Suprapubic skin (tissue), 4 donors: ENCODE measurements at regions not wholly inside any gene's neighbourhood (a gene's known extent, or its start where the extent isn't known, plus 50 kb on each side); places are given as distances from the start of the nearest gene placed in this dataset.

ENCODE experiments used
- DNase-seq, 2 donors: peaks; one replicate each; pipeline ENCODE4 v3.0.0-alpha.2; 2019; ENCODE audit warnings: low spot score in 2 of 2
- H3K27ac ChIP-seq: fragments of 200-600 bp; sonication (generic); one replicate; pipeline ENCODE4 v1.5.1; 2019
- H3K27me3 ChIP-seq: fragments of 200-600 bp; sonication (generic); one replicate; pipeline ENCODE4 v1.5.1; 2019
- H3K36me3 ChIP-seq: fragments of 200-600 bp; sonication (generic); one replicate; pipeline ENCODE4 v1.5.1; 2019
- H3K4me1 ChIP-seq: fragments of 200-600 bp; sonication (generic); one replicate; pipeline ENCODE4 v1.5.1; 2019
- H3K4me3 ChIP-seq: fragments of 200-600 bp; sonication (generic); one replicate; pipeline ENCODE4 v1.5.1; 2019; ENCODE audit warnings: mild to moderate bottlenecking
- H3K9me3 ChIP-seq: fragments of 200-600 bp; sonication (generic); one replicate; pipeline ENCODE4 v1.5.1; 2019
- EP300 ChIP-seq: sonication (generic); formaldehyde crosslinking; IDR thresholded peaks from one replicate; pipeline ENCODE4 v1.6.1; 2017; ENCODE audit warnings: antibody characterized with exemption
- POLR2A ChIP-seq, 2 donors: fragments of 450-650 bp; IDR thresholded peaks; one replicate each; pipeline ENCODE4 v1.6.1; 2017; ENCODE audit warnings: antibody characterized with exemption in 2 of 2, mild to moderate bottlenecking in 2 of 2, moderate library complexity in 2 of 2
- POLR2AphosphoS5 ChIP-seq, 3 donors: sonication (generic); formaldehyde crosslinking; IDR thresholded peaks; one replicate each; pipeline ENCODE4 v1.6.1; 2017; ENCODE audit warnings: antibody characterized with exemption in 3 of 3
- WGBS: methylation state at CpG from one replicate; pipeline ENCODE4 v1.1.5; 2018; 5-methylcytosine and 5-hydroxymethylcytosine counted together
- TF ChIP-seq, protein P1 (sequence below), 2 donors: fragments of 200-600 bp in 1 of 2; fragments of 450-650 bp in 1 of 2; sonication (generic) in 1 of 2; IDR thresholded peaks; one replicate each; pipeline ENCODE4 v1.5.1; 2016 to 2019; ENCODE audit warnings: antibody characterized with exemption in 2 of 2, mild to moderate bottlenecking in 1 of 2, moderate library complexity in 1 of 2

DNA sequence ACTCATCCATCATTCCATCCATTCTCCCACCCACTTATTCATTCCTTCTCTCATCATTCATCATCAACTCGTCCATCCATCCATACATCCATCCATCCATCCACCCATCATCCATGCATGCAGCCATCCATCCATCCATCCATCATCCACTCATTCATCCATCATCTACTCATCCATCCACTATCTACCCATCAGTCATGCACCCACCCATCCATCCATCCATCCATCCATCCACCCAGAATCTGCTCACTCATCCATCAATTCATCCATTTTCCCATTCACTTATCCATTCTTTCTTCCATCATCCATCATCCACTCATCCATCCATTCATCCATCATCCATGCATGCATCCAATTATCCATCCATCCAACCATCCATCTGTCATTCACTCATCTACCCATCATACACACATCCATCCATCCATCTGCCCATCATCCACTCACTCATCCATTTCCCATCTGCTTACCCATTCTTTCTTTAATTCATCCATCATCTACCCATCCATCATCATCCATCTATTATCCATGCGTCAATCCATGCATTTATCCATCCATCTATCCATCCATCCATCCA lies 107.1 kb upstream of the WSCD2 start:
- no peaks in the 10 kb centered on the region for H3K36me3 ChIP-seq
- no peak for TF ChIP-seq POLR2AphosphoS5 (IDR thresholded peaks at IDR 0.05)
- TF ChIP-seq, protein P1, sequence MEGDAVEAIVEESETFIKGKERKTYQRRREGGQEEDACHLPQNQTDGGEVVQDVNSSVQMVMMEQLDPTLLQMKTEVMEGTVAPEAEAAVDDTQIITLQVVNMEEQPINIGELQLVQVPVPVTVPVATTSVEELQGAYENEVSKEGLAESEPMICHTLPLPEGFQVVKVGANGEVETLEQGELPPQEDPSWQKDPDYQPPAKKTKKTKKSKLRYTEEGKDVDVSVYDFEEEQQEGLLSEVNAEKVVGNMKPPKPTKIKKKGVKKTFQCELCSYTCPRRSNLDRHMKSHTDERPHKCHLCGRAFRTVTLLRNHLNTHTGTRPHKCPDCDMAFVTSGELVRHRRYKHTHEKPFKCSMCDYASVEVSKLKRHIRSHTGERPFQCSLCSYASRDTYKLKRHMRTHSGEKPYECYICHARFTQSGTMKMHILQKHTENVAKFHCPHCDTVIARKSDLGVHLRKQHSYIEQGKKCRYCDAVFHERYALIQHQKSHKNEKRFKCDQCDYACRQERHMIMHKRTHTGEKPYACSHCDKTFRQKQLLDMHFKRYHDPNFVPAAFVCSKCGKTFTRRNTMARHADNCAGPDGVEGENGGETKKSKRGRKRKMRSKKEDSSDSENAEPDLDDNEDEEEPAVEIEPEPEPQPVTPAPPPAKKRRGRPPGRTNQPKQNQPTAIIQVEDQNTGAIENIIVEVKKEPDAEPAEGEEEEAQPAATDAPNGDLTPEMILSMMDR (IDR thresholded peaks at IDR 0.05): no peak
- TF ChIP-seq POLR2A (IDR thresholded peaks at IDR 0.05): no peak

DNA sequence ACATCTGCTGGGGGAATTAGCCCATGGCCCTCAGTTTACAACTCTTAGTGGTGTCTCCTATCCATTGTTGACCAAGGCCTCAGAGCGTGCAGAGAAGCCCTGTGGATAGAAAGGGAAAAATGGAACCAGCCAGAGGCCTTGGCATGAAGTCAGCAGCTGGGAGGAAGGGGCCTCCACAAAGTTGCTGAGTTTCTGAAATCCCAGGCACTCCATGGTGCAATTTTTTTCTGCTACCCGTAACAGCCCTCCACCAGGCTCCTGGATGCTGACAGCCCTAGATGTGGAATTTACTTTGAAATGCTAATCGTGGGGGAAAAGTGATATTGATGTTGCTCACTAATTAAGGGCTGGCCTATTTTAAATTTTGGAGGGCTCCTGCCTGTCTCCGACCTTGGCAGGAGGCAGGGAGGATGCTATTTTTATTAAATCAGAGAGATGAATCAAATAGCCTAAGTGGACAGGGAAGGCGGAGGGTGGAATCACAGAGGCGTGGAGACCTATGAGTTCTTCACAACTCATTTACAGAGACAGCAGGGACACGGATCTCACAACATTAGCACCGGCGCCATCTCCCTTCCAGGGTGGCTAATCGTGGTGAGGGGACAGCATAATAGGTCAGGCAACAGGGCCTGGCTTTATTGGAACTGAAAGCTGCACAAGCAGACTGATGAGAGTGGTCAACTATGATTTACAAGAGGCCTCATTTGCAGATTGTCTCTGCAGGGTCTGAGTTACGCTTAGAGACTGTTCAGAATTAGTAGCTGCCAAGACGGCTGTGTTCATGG lies 99.8 kb upstream of the WSCD2 start:
- WGBS: 59% methylated on average over 12 of the region's 12 CpGs
- no peak overlapping the region for H3K4me3 ChIP-seq
- no peaks in the 10 kb centered on the region for H3K4me1 ChIP-seq
- no peaks in the 10 kb centered on the region for H3K36me3 ChIP-seq
- H3K27me3 ChIP-seq: peaks cover 14% of the 10 kb centered on the region
- no peak overlapping the region for H3K27ac ChIP-seq
- DNase-seq: no peak
- TF ChIP-seq, protein P1 (IDR thresholded peaks at IDR 0.05): no peak
- TF ChIP-seq POLR2AphosphoS5 (IDR thresholded peaks at IDR 0.05): no peak
- TF ChIP-seq EP300: no peak
- TF ChIP-seq POLR2A (IDR thresholded peaks at IDR 0.05): no peak
- H3K9me3 ChIP-seq: no peaks in the 10 kb centered on the region

More for the DNA sequence above, 107.1 kb upstream of the WSCD2 start:
- 76% methylated on average over 2 of the region's 2 CpGs for WGBS
- H3K27ac ChIP-seq: no peak overlapping the region
- no peak overlapping the region for H3K4me3 ChIP-seq
- DNase-seq: no peak
- H3K4me1 ChIP-seq: no peaks in the 10 kb centered on the region
- no peaks in the 10 kb centered on the region for H3K9me3 ChIP-seq
- peaks cover 3% of the 10 kb centered on the region for H3K27me3 ChIP-seq

DNA sequence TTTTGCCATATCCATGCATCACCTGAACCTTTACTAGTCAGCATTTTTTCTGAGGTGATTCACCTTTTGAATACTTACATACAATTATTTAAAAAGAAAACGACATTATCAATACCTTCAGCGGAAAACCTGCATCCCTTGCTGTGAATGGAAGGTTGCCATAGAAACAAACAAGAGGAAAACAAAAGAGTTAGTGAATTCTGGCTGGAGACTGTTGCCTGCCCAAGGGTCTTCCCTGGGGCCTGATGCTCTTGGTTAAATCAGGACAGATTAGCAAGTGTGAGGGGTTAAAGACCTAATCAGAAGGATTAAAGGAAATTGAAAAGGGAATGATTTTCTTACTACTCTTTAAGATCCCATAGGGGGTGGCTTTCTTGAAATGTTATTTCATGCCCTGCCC lies 96.0 kb upstream of the WSCD2 start:
- Histone ChIP-seq H3K4me3 (no peak overlapping the region), H3K9me3 (no peaks in the 10 kb centered on the region), H3K4me1 (no peaks in the 10 kb centered on the region), H3K36me3 (no peaks in the 10 kb centered on the region), H3K27ac (no peak overlapping the region), H3K27me3 (peaks cover 3% of the 10 kb centered on the region)
- TF ChIP-seq EP300: no peak
- TF ChIP-seq POLR2A (IDR thresholded peaks at IDR 0.05): no peak
- TF ChIP-seq POLR2AphosphoS5 (IDR thresholded peaks at IDR 0.05): no peak
- TF ChIP-seq, protein P1 (IDR thresholded peaks at IDR 0.05): no peak
- WGBS: 57% methylated on average over 2 of the region's 2 CpGs
- DNase-seq: no peak

DNA sequence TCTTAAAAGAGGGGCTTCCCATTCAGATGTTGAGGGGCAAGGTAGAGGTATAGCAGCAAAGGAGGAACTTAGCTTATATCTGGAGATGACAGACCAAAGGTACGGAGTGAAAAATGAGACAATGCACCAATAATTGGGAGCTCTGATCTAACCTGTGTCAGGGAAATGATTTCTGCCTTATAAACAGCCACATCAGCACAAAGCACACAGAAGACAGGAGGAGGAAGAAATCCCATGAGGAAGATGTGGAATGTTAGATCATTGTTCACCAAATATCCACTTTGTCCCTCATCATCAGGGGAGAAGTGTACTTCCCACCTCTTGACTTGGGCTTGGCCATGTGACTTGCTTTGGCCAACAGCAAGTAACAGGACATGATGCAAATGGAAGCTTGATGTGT lies 93.7 kb upstream of the WSCD2 start:
- Histone ChIP-seq H3K36me3 (no peaks in the 10 kb centered on the region), H3K27me3 (peaks cover 3% of the 10 kb centered on the region), H3K4me1 (no peaks in the 10 kb centered on the region), H3K4me3 (no peak overlapping the region), H3K9me3 (no peaks in the 10 kb centered on the region), H3K27ac (no peak overlapping the region)
- DNase-seq: no peak
- 94% methylated on average over 1 of the region's 1 CpG for WGBS
- no peak for TF ChIP-seq EP300
- TF ChIP-seq, protein P1 (IDR thresholded peaks at IDR 0.05): no peak
- no peak for TF ChIP-seq POLR2A (IDR thresholded peaks at IDR 0.05)
- TF ChIP-seq POLR2AphosphoS5 (IDR thresholded peaks at IDR 0.05): no peak

DNA sequence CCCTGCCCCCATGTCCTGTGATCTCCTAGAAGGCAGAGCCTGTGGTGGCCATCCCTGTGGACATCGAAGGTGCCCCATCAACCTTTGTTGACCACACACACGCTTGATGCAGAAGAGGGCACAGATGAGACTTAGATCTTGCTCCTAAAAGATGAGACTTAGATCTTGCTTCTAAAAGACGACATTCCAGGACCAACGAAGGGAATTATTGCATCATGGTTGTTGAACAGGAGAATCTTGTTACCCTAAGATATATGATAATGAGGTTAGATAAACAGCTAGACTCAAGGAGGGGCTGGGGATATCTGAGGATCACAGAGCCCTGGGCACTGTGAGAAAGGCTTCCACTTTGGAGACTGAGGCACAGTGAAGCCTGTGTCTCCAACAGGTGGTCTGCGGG lies 91.1 kb upstream of the WSCD2 start:
- Histone ChIP-seq H3K4me1 (no peaks in the 10 kb centered on the region), H3K27me3 (no peaks in the 10 kb centered on the region), H3K4me3 (no peak overlapping the region), H3K36me3 (no peaks in the 10 kb centered on the region), H3K9me3 (no peaks in the 10 kb centered on the region), H3K27ac (no peak overlapping the region)
- no peak for DNase-seq
- WGBS: 81% methylated on average over 5 of the region's 5 CpGs
- no peak for TF ChIP-seq POLR2AphosphoS5 (IDR thresholded peaks at IDR 0.05)
- TF ChIP-seq POLR2A (IDR thresholded peaks at IDR 0.05): no peak
- TF ChIP-seq, protein P1 (IDR thresholded peaks at IDR 0.05): no peak
- TF ChIP-seq EP300: no peak
